ENCODE measurements at regions not wholly inside any gene's neighbourhood (a gene's known extent, or its start where the extent isn't known, plus 50 kb on each side); places are given as distances from the start of the nearest gene placed in this dataset.
A peak's percentile ranks its signal among the peaks of the same experiment; 100 is the strongest.

DNA sequence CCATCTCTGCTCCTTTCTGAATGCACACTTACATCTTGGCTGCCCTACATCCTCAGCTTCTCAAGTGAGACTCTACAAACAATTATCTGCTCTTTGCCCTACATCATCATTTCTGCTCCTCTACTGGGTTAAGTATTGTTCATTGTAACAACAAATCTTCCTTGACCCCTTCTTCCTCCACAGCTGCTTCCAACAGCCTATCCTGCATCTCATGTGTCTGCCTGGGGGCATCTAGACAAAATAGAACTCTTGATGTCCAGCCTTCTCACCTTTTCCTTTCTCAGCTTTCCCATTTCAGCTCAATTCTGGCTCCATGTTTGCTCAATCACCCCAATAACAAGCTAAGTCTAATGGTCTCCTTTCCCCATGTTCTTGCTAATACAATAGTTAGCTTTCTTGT, 509.8 kb downstream of the DIRAS2 start:
- Histone ChIP-seq H4K91ac (ENCODE audit: low read depth, low read length) (no peak overlapping the region), H2AFZ (ENCODE audit: insufficient read depth, low read length, poor library complexity) (no peak overlapping the region), H3K9me3 (ENCODE audit: insufficient read depth, low read depth, low read length) (no peaks in the 10 kb centered on the region), H3K4me3 (ENCODE audit: low read depth, low read length) (no peak overlapping the region), H4K8ac (ENCODE audit: low read depth, low read length) (no peak overlapping the region), H2BK120ac (ENCODE audit: insufficient read depth, low read length, poor library complexity) (no peak overlapping the region), H3K4me2 (ENCODE audit: low read length) (no peak overlapping the region), H2BK5ac (ENCODE audit: low read depth, low read length, poor library complexity) (no peak overlapping the region), H3K4ac (ENCODE audit: low read depth, low read length) (no peak overlapping the region), H3K27ac (ENCODE audit: low read depth, low read length) (no peak overlapping the region), H3K79me1 (ENCODE audit: low read length) (no peaks in the 10 kb centered on the region), H3K4me1 (ENCODE audit: control insufficient read depth in 1 of 2, insufficient read depth in 2 of 2, low read length in 2 of 2) (no peaks in the 10 kb centered on the region), H2BK12ac (ENCODE audit: low read length) (no peak overlapping the region), H3K14ac (ENCODE audit: low read length) (no peak overlapping the region), H3K36me3 (ENCODE audit: control insufficient read depth in 1 of 2, insufficient read depth in 2 of 2, low read length in 2 of 2) (no peaks in the 10 kb centered on the region), H3K27me3 (ENCODE audit: insufficient read depth, low read length) (no peaks in the 10 kb centered on the region), H4K12ac (ENCODE audit: low read depth, low read length) (no peak overlapping the region), H3K23ac (ENCODE audit: low read length) (no peak overlapping the region), H3K9ac (ENCODE audit: low read length) (no peak overlapping the region), H2AK5ac (ENCODE audit: low read length) (no peak overlapping the region), H3K18ac (ENCODE audit: low read length) (no peak overlapping the region), H3K79me2 (ENCODE audit: control insufficient read depth, insufficient read depth, low read length, poor library complexity) (no peaks in the 10 kb centered on the region)
- DNase-seq, result no peak

DNA sequence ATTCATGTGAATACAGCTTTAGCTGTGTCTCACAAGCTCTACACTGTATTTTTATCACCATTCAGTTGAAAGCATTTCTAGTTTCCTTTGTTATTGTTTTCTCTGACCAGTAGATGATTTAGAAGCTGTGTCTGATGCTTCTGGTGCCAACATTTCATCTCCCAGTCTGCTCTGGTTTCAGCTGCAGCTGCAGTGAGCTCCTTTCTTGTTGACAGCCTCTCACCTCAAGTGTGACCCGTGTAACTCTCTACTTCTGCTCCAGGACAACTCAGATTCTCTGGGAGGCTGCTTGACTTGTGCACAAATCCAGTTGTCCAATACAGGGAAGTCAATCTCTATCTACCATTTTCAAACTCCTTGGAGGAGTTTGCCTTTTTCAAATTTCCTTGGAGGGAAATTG, 504.8 kb downstream of the DIRAS2 start:
- no peak overlapping the region for H2BK12ac ChIP-seq (ENCODE audit: low read length)
- H3K4ac ChIP-seq (ENCODE audit: low read depth, low read length), result no peak overlapping the region
- no peak for DNase-seq

DNA sequence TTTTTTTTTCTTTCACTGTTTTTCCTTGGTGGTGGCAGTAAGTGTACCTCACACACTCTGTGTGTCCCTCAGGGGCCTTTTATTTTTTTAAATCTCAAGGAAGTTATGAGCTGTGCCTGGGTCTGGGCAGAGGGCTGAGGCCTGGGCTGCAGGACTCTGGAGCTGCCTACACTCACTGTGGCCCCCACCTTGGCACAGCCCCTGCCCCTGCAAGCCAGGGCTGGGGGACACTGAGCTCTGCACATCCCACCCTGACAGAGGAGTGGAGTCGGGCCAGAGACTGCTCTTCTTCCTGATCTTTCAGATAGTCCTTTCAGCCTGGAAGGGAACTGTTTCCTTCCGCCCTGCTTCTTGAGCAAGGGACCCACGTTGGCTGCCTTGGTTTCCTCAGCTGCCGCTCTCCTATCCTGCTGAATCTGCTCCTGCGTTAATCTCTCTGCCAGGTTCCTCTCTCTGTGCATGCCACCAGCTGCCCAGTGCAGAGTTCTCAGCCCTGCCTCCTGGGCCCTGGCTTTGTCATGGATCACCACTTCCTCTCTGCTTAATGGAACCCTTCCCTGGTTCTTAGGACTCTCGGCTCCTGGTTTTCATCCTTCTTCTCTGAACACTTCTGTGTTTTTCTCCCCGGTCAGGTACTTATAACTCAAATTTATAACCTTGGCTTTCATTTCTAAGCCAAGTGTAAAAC, 502.3 kb downstream of the DIRAS2 start:
- Histone ChIP-seq H2BK120ac (ENCODE audit: insufficient read depth, low read length, poor library complexity) (no peak overlapping the region), H2BK12ac (ENCODE audit: low read length) (no peak overlapping the region), H4K91ac (ENCODE audit: low read depth, low read length) (no peak overlapping the region), H3K4me1 (ENCODE audit: control insufficient read depth in 1 of 2, insufficient read depth in 2 of 2, low read length in 2 of 2) (no peaks in the 10 kb centered on the region), H3K4me3 (ENCODE audit: low read depth, low read length) (no peak overlapping the region), H3K79me1 (ENCODE audit: low read length) (no peaks in the 10 kb centered on the region), H3K27me3 (ENCODE audit: insufficient read depth, low read length) (no peaks in the 10 kb centered on the region), H3K4ac (ENCODE audit: low read depth, low read length) (no peak overlapping the region), H3K9me3 (ENCODE audit: insufficient read depth, low read depth, low read length) (no peaks in the 10 kb centered on the region), H2AK5ac (ENCODE audit: low read length) (no peak overlapping the region), H3K36me3 (ENCODE audit: control insufficient read depth in 1 of 2, insufficient read depth in 2 of 2, low read length in 2 of 2) (no peaks in the 10 kb centered on the region), H2AFZ (ENCODE audit: insufficient read depth, low read length, poor library complexity) (no peak overlapping the region), H4K8ac (ENCODE audit: low read depth, low read length) (no peak overlapping the region), H3K27ac (ENCODE audit: low read depth, low read length) (no peak overlapping the region), H4K12ac (ENCODE audit: low read depth, low read length) (no peak overlapping the region), H3K9ac (ENCODE audit: low read length) (no peak overlapping the region), H3K14ac (ENCODE audit: low read length) (no peak overlapping the region), H2BK5ac (ENCODE audit: low read depth, low read length, poor library complexity) (no peak overlapping the region), H3K4me2 (ENCODE audit: low read length) (no peak overlapping the region), H3K23ac (ENCODE audit: low read length) (no peak overlapping the region), H3K79me2 (ENCODE audit: control insufficient read depth, insufficient read depth, low read length, poor library complexity) (no peaks in the 10 kb centered on the region), H3K18ac (ENCODE audit: low read length) (no peak overlapping the region)
- WGBS (ENCODE audit: extremely low coverage, insufficient coverage, insufficient read length), result no CpG with 5 or more reads among the region's 7 CpGs
- no peak for DNase-seq

More for the DNA sequence above, 504.8 kb downstream of the DIRAS2 start:
- H3K4me3 ChIP-seq (ENCODE audit: low read depth, low read length), result no peak overlapping the region
- H2BK5ac ChIP-seq (ENCODE audit: low read depth, low read length, poor library complexity), result no peak overlapping the region
- no peaks in the 10 kb centered on the region for H3K79me1 ChIP-seq (ENCODE audit: low read length)
- no peak overlapping the region for H4K12ac ChIP-seq (ENCODE audit: low read depth, low read length)
- H2AFZ ChIP-seq (ENCODE audit: insufficient read depth, low read length, poor library complexity), result no peak overlapping the region
- no peak overlapping the region for H2BK120ac ChIP-seq (ENCODE audit: insufficient read depth, low read length, poor library complexity)
- no peak overlapping the region for H3K9ac ChIP-seq (ENCODE audit: low read length)
- no peak overlapping the region for H3K23ac ChIP-seq (ENCODE audit: low read length)
- no peak overlapping the region for H3K14ac ChIP-seq (ENCODE audit: low read length)
- no peaks in the 10 kb centered on the region for H3K27me3 ChIP-seq (ENCODE audit: insufficient read depth, low read length)
- no peak overlapping the region for H4K91ac ChIP-seq (ENCODE audit: low read depth, low read length)
- no peak overlapping the region for H4K8ac ChIP-seq (ENCODE audit: low read depth, low read length)
- H3K36me3 ChIP-seq (ENCODE audit: control insufficient read depth in 1 of 2, insufficient read depth in 2 of 2, low read length in 2 of 2), result no peaks in the 10 kb centered on the region
- no peak overlapping the region for H3K4me2 ChIP-seq (ENCODE audit: low read length)
- no peaks in the 10 kb centered on the region for H3K79me2 ChIP-seq (ENCODE audit: control insufficient read depth, insufficient read depth, low read length, poor library complexity)
- H3K18ac ChIP-seq (ENCODE audit: low read length), result no peak overlapping the region
- no peak overlapping the region for H3K27ac ChIP-seq (ENCODE audit: low read depth, low read length)
- H2AK5ac ChIP-seq (ENCODE audit: low read length), result no peak overlapping the region
- no peaks in the 10 kb centered on the region for H3K9me3 ChIP-seq (ENCODE audit: insufficient read depth, low read depth, low read length)
- no CpG with 5 or more reads among the region's 1 CpG for WGBS (ENCODE audit: extremely low coverage, insufficient coverage, insufficient read length)
- H3K4me1 ChIP-seq (ENCODE audit: control insufficient read depth in 1 of 2, insufficient read depth in 2 of 2, low read length in 2 of 2), result no peaks in the 10 kb centered on the region

DNA sequence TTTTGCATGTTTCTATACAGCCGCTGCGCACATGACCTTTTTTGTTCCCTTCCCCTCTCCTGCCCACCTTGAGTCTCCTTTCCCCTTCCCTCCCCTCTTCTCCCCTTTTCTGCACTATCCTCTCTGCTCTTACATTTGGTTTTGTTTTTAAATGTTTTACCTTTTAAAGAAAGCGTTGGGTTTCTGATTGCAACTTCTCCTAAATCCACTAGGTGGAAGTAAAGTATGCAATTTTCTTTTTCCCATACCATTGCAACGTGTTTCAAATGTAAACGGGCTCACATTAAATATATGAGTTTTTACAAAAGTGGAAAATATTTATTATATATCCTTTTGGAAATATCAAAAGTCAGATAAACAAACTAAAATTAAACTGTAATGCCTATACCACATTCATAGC, 500.9 kb downstream of the DIRAS2 start:
- no peak overlapping the region for H3K14ac ChIP-seq (ENCODE audit: low read length)
- H4K8ac ChIP-seq (ENCODE audit: low read depth, low read length), result no peak overlapping the region
- no peak overlapping the region for H3K18ac ChIP-seq (ENCODE audit: low read length)
- H3K9ac ChIP-seq (ENCODE audit: low read length), result no peak overlapping the region
- no peak overlapping the region for H3K4me3 ChIP-seq (ENCODE audit: low read depth, low read length)
- H4K91ac ChIP-seq (ENCODE audit: low read depth, low read length), result no peak overlapping the region
- H3K23ac ChIP-seq (ENCODE audit: low read length), result no peak overlapping the region
- no peak overlapping the region for H3K4me2 ChIP-seq (ENCODE audit: low read length)
- no peaks in the 10 kb centered on the region for H3K79me1 ChIP-seq (ENCODE audit: low read length)
- H3K4me1 ChIP-seq (ENCODE audit: control insufficient read depth in 1 of 2, insufficient read depth in 2 of 2, low read length in 2 of 2), result no peaks in the 10 kb centered on the region
- no peak overlapping the region for H2AK5ac ChIP-seq (ENCODE audit: low read length)
- H3K27ac ChIP-seq (ENCODE audit: low read depth, low read length), result no peak overlapping the region
- no CpG with 5 or more reads among the region's 5 CpGs for WGBS (ENCODE audit: extremely low coverage, insufficient coverage, insufficient read length)
- H4K12ac ChIP-seq (ENCODE audit: low read depth, low read length), result no peak overlapping the region
- H3K27me3 ChIP-seq (ENCODE audit: insufficient read depth, low read length), result no peaks in the 10 kb centered on the region
- H3K9me3 ChIP-seq (ENCODE audit: insufficient read depth, low read depth, low read length), result no peaks in the 10 kb centered on the region
- H2AFZ ChIP-seq (ENCODE audit: insufficient read depth, low read length, poor library complexity), result no peak overlapping the region
- DNase-seq, result peak in 1 of 2 donors; percentile 74
- no peak overlapping the region for H2BK5ac ChIP-seq (ENCODE audit: low read depth, low read length, poor library complexity)
- no peak overlapping the region for H2BK12ac ChIP-seq (ENCODE audit: low read length)
- H3K4ac ChIP-seq (ENCODE audit: low read depth, low read length), result no peak overlapping the region
- H3K79me2 ChIP-seq (ENCODE audit: control insufficient read depth, insufficient read depth, low read length, poor library complexity), result no peaks in the 10 kb centered on the region
- H3K36me3 ChIP-seq (ENCODE audit: control insufficient read depth in 1 of 2, insufficient read depth in 2 of 2, low read length in 2 of 2), result no peaks in the 10 kb centered on the region
- H2BK120ac ChIP-seq (ENCODE audit: insufficient read depth, low read length, poor library complexity), result no peak overlapping the region
